Activated T-cell treated with anti-CD3 and anti-CD28 coated beads for 48 hours (primary cell): ENCODE measurements at regions not wholly inside any gene's neighbourhood (a gene's known extent, or its start where the extent isn't known, plus 50 kb on each side); places are given as distances from the start of the nearest gene placed in this dataset.

Experiments used
- DNase-seq: peaks from one replicate; pipeline ENCODE4 v3.0.0-alpha.2; 2020; ENCODE audit warnings: low read depth

DNA sequence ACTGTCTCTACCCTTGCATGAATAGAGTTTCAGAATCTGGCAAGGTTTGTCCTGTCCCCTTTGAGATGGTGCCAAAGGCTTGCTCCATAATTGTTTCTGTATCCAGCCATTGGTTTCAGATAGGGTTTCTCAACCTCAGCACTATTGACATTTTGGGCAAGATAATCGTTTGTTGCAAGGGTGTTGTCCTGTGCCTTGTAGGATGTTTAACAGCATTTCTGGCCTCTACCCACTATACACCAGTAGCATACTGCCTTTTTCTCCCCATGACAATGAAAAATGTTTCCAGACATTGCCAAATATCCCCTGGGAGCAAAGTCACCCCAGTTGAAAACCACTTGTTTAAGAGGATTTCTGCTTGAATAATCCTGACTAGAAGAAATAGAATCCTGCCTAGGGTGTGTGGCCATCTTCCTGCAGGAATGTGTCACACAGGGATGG is 126.8 kb downstream of the CDC42EP3 start:
- DNase-seq = no peak

DNA sequence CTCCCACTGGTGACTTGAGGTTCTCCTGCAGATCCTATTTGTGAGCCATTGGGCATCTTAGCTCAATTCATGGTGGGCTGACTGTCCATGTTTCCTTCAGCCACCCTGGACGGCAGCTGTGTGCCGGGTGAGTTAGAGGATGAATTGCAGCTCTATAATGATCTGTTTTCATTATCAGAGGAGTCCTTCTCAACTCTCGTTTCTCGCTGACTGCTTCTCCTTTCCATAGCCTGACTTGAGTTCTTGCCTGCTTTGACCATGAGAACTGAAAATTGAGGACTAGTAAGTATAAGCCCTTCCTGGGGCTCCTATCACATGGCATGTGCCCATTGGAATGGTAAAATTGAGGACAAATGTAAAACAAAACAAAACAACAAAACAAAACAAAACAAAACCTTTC is 121.8 kb downstream of the CDC42EP3 start:
- no peak for DNase-seq

DNA sequence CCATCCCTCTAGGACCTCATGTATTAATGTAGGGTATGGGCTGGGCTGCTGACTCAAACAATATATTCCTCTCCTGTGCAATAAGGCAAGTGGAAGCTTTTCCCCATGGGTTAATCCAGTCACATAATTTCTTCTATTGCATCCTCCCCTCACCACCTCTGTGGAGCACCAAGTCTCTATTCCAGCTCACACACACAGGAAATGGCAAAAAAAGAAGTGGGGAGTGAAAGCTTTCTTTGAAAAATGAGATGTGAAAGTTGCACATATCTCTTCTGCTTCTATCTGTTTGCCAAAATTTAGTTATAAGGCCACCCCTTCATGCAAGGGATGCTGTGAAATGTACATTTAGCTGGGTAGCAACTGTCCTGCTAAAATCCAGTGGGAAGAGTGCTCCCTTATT is 121.3 kb downstream of the CDC42EP3 start:
- no peak for DNase-seq

- no peak for DNase-seq
Observed at GRCh38 chr2:37551783-37552182, 119.7 kb downstream of the CDC42EP3 start.

DNA sequence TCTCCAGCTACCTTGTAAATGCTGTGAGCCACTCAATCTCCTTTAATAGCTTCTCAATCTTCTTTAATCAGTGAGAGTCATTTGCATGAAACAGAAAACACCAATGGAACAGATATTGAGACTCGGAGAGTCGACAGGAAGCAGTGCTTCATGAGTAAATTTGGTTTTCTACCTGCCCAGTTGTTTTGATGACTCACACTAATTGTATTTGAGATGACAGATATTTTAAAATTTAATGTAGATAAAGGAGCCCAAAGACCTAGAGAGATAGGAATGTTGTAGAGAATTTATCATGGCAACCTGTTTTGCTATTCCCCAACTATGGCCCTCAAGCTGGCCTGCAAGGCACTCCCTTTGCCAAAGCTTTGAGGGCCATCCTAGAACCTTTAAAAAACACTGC is 119.1 kb downstream of the CDC42EP3 start:
- DNase-seq = no peak

DNA sequence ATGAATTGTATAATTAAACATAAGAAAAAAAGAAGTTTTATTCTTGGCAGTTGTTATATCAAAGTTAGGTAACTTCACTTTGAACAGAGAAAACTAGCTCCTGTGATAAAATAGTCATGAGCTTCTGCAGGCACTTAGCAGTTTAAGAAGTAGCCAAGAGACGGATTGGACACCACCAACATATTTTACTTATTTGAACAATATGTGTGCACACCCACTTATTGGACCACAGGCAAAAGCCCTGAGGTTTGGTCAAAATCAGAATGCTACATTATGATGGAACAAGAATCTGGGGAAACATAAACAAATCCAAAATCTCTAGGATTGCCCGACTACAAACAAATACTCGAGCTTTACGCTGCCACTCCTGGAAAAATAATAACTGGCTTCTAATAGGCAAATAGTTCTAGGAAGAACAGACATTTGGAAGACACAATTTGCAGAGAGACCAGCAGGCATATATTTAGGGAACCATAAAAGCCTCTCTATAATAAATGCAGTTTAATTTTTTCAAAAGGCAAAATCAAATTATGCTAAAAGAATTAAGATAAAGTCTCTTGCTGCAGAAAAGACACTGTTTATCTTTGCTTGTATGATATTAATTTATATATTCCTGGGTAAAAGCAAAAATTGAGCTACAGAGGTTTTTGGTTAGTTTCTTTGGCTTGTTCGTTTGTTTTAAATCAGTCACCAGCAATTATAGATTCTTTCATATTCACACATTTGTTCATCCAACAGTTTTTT is 117.9 kb downstream of the CDC42EP3 start:
- no peak for DNase-seq

DNA sequence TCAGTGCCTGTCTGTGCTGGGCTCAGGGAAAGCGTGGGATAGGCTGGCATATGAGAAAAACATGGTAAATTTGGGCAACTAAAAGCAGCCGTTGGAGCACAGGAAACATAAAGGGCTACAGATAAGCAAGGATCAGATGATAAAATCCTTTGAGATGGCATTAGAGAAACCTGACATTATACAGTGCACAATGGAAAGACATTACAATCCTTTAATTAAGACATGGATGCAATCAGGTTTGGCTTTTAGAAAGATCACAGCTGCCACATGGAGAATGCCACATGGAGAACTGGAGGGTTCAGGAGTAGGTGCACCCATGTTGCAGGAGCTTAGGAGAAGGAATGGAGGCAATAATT is 117.3 kb downstream of the CDC42EP3 start:
- no peak for DNase-seq

DNA sequence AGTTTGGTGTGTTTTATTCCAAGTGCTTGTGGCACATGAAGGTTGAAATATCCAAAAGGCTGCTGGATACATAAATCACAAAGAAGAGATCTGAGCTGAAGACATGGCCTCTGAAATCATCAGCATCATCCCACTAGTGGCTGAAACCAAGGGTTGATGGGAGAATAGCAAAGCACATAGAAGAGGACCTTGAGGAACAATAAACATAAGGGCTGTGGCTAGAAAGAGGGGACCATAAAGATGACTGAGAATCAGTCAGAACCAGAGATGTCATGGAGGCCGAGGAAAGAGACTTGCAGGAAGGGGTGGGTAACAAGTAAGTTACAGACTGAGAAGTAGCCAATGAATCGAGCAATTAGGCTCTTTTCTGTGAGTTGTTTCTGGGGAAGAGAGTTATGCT is 116.8 kb downstream of the CDC42EP3 start:
- DNase-seq = no peak

- DNase-seq = no peak
Observed at GRCh38 chr2:37555457-37555856, 116.0 kb downstream of the CDC42EP3 start.

DNA sequence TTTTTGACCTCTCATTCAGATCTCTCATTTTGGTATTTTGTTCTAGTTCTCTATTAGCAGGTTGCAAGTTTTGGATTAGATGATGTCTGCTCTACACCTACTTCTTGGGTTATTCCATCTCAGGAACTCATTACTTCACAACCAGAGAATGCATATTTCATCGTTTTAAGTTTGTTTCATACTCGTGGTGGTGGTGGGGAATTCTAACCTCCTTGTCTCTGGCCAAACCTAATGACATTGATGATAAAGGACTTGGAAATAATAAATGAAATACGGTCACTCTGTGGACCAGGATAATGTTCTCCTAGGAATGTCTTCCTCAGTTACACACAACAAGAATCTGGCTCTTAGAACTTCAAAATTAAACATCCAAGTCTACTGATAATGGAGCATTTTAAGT is 115.2 kb downstream of the CDC42EP3 start:
- no peak for DNase-seq

- no peak for DNase-seq
Observed at GRCh38 chr2:37558623-37559022, 112.8 kb downstream of the CDC42EP3 start.

DNA sequence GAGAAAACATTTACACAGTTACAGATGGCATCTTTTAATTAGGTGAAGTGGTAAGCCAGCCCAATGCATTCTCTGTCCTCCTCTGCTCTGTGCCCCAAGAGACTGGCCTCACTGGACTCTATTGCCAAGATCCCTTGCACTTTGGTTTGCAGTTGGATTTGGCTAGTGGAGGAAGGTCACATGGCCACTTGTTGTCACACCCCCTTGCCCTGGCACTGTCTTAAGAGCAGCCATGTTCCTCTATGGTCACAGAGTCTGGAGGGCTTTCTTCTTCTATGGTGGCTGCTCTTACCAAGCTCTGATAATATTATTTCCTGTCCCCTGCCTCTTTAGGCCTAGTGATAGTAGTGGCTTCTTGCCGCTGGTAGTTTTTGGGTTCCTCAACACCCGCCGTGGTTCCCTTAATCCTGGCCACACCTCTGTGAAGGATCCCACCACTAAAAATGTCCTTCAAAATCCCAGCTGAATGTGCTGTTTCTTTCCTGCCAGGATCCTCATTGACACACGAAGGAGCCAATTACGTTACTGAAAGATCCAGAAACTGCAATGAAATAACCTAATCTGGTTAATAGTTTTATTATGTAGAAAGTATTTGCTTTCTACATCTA is 111.1 kb downstream of the CDC42EP3 start:
- DNase-seq = no peak

DNA sequence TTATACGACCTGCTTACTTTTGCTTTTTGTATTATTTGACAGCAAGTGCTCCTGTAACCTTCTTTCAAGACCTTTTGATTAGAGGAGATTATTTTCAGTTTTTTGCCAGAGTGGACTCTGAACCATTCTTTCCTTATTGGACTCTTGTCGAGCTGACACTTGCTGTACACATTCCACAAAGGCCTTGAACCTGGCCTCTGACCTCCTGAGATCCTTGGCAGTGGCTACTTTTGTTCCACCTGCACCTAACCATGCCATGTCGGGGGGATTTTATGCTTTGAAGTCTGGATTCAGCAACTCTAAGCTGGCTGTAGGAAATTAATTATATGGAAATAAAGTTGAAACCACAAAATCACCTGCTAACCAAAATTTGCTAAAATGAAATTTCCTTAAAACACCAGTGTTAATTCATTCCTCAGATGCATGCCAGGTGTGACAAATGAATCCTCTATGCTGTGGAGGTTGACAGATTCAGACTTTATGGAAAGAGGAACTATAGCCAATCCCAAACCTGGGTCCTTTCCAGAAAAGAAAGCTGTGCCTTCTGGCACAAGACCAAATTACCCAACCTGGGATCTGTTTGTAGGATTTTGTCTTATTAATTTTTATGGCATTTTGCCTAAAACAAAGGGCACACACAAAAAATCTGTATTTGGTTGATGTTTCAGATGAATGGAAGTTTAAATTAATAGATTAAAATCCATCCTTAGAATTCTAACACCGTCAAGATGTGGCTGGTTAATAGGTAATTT is 110.4 kb downstream of the CDC42EP3 start:
- DNase-seq = no peak

DNA sequence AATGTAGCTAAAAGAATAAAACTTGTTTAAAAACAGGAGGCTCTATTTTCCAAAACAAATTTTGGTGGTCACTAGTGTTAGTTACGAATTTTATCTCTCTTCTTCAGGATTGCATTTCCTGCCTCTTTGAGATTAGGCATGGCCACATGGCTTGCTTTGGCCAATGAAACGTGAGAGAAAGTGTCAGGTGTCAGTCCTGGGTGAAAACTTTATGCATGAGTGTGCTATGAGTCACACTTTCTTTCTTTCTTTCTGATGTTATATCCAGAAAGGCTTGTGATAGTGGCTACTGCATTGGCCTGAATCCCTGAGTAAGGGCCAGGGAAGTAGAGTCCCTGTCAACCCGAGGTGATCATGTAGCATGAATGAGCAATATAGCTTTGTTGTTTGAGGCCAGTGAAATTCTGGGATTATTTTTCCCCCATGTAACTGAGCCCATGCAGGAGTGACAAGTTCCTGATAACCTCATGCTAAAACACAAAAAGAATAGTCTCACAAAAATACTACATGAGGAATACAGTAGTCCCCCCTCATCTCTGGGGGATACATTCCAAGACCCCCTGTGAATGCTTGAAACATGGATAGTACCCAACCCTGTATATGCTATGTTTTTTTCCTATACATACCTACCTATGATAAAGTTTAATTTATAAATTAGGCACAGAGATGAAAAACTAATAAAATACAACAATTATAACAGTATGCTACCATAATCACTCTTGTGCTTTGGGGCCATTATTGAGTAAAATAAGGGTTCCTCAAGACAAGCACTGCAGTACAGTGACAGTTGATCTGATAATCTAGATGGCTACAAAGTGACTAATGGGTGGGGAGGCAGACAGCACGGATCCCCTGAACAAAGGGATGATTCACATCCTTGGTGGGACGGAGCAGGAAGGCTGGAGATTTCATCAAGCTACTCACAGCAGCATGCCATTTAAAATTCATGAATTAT is 109.5 kb downstream of the CDC42EP3 start:
- no peak for DNase-seq

- DNase-seq = no peak
Observed at GRCh38 chr2:37563375-37564015, 107.9 kb downstream of the CDC42EP3 start.

- no peak for DNase-seq
Observed at GRCh38 chr2:37564356-37564755, 107.1 kb downstream of the CDC42EP3 start.

- DNase-seq = no peak
Observed at GRCh38 chr2:37566517-37566981, 104.9 kb downstream of the CDC42EP3 start.

DNA sequence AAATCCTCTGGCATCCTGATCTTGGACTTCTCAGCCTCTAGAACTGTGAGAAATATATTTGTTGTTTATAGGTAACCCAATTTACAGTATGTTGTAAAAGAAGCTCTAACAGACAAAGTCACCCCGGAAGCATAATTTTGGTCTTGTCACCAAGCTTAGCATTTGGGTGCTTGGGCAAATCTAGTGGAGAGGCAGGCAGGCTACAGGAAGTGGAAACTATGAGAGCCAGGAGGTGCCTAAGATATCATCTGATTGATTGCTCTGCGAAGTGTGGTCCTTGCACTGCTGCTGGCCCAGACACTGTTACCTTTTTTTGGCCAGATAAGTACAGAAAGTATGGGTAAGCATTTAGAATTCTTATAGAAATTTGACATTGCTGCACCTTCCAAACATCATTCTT is 102.9 kb downstream of the CDC42EP3 start:
- DNase-seq = no peak

GRCh38 chr2:37569131-37569823 is 102.2 kb downstream of the CDC42EP3 start:
- DNase-seq = no peak

- no peak for DNase-seq
Observed at GRCh38 chr2:37569986-37570679, 101.3 kb downstream of the CDC42EP3 start.
